AG08395 (cell line): ENCODE measurements at regions not wholly inside any gene's neighbourhood (a gene's known extent, or its start where the extent isn't known, plus 50 kb on each side); places are given as distances from the start of the nearest gene placed in this dataset.
A peak's percentile ranks its signal among the peaks of the same experiment; 100 is the strongest.
"Not testable (repeated sequence)": the region's sequence is repeated elsewhere in the genome, so short reads cannot be mapped to it uniquely, and the experiment has no call there.

Experiments
- DNase-seq: peaks from one replicate; pipeline ENCODE4 v3.0.0; 2012; ENCODE audit warnings: mixed read lengths, low spot score

DNA sequence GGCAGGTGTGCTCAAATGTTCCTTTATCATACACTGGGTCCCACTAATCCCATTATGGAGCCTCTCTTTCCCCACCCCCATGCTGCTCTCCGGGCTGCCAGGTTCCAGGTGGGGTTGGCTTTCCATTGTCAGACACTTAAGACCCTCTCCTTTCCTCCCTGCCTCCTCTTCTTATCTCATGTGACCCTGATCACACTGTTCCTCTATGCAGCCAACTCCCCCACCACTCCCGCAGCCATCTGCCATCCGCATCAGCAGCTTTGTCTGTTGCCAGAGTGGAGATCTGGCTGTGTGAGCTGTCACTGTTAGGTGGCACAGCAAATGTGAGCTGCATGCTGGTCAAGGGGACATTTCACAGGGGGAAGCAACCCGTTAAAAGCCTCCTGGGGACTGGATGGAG, 391.4 kb downstream of the TNS3 start:
- no peak for DNase-seq

DNA sequence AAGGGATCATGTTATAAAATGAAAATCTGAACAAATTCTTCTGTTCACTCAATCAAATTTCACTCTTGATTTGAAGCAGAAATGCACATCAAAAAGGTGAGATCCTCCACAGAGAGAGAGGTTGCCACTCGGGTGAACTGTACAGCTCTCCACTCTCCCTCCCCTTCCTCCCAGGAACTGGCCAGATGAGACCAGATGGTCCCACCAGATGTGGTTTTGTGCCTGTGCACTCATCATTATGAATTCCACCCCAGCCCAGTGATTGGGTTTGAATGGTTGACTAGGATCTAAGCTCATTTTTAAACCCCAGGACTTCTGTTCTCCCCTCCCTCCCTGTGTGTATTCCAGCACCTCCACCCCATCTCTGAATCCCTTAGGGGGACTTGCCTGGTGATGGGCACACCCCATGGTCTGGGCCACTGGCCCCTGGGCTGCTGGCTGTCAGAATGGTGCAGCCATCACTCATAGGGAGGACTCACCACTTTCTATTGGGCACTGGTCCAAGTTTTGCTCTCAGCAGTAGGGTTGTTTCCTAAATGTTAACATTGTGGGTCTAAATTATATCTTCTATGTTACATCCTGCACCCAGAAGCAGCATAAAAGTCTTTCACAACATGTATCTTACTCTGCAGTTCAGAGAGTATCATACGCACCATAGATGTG, 393.1 kb downstream of the TNS3 start:
- DNase-seq: no peak

DNA sequence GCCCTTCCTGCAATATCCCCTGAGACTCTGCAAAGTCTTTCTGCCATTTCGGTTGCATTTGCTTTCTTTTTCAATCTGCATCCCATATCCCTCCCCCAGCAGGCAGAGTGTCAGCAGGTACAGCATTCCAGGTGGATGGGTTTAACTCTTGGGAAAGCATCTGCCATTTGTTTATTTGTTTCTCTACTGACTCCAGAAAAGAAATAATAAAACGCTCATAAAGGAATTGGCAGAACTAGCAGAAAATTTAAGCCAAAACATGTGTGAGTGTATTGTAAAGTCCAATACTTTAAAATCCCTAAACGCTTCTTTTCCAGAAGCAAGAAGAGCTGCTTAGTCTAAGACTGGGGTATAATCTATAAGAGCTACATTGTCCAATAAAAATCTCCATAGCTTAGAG, 393.8 kb downstream of the TNS3 start:
- no peak for DNase-seq

DNA sequence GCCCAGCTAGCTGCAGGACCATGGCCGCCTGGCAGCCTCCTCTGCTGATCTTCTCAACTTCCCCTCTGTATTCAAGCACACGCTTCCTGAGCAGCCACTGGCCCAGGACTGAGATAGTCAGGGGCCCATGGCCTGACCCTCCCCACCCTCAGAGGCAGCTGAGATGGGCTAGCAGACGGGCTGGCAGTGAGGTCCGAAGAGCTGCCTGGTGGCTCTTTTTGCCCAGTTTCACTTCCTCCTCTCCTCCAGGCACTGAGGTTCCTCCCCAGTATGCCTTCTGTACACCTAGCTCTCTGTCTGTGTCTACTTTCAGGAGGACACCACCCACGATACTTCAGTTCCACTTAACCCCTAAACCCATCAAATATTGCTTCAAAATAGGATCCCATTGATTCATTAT, 395.6 kb downstream of the TNS3 start:
- no peak for DNase-seq

DNA sequence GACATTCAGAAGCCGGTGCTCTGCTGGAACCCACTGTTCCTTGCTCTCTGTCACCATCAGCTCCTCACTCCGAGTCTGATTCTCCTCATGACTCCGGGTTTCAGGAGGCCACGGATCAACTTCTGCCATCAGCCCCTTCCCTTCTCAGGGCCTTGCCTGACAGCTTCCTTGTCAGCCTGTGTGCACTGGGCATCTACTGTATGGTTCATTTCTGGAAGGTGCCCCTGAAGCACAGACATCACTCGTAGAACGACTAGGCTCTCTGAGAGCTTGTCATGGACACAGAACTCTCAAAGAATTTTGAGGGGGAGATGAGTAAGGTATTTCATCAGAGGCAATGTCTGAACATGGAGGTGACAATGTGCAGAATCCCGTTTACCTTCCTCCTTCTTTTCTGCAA, 396.1 kb downstream of the TNS3 start:
- no peak for DNase-seq

DNA sequence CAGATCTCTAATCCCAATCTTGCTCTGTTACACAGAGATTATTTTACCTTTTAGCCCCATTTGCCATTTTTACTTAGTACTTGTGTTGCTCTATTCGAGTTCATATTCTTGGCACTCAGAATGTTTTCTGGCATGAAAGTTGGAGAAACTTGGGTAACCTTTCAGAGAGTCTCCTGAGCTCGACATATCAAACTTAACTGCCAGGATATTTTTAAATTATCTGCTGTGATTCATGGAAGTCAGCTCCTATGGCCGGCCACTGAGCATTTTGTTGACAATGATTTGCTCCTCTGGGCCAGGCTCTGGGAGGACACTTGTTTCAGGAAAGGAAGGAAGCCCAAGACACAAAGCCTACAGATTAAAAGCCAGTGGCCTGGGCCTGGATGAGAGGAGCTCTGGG, 396.7 kb downstream of the TNS3 start:
- DNase-seq: no peak

DNA sequence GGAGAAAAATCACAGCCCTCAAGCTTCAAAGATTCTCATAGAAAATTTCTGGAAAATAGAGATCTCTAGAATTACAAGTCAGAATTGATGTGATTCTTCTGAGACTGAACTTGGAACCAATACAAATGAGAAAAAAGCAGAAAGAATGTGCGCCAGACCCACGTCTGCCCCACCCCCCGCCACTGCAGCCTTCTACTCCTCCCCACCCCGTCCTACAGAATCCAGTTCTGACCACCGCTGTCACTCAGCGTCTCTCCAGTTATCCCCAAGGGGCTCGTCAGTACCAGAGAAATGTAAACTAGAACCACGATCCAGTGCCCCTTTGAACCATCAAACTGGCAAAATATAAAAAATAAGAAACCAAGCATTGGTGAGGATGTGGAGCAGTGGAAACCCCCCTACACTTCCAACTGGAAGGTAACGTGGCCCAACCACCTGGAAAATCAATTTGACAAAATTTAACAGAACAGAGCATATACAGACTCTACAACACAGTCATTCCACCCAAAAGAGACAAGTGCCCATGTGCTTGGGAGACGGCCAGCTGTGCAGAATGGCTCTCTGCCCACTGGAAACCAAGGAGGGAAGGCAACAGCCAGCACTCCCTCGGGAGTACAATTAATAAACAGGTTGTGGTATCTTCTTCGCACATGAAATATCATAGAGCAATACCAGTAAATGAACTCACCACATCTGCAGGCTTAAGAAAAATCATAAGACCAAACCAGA, 397.9 kb downstream of the TNS3 start:
- no peak for DNase-seq

DNA sequence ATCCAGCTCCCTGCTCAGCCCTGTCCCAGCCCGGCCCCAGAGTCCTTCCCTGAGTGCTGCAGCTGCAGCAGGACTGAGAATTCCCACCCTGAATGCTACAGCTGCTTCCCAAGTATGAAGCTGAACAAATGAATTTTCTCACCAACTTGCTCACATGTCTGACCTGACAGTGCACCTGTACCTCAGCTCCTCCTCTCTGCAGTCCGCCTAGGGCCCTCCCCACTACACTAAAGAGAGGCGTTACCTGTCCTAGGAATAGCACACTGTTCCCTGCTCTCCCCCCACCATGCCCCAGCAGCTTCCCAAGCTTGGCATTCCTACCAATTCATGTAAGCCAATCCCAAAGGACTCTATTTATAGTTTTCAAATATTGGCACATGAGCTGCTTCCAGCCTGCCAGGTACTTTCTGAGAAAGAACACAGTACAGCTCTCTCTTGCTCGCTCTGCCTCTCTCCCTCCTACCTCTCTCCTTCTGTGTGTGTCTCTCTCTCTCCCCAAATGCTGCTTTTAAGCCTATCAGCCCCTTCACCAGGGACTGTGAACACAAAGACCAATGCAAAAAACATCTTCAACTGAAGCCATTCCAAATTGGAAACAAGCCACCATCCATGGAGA, 400.1 kb downstream of the TNS3 start:
- DNase-seq: no peak

DNA sequence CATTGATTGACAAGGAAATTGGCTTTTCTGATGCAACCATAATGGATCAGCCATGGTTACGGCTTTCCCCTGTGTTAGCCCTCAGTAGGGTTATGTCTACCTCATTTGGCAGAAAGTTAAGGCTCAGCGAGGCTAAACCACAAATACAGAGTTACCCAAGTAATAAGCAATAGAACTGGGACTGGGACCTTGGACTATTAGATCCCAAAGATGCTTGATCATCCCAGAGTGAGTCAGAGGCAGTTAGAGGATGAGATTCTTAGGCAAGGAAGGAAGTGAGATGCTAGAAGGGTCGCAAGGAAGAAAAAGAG, 401.4 kb downstream of the TNS3 start:
- no peak for DNase-seq

DNA sequence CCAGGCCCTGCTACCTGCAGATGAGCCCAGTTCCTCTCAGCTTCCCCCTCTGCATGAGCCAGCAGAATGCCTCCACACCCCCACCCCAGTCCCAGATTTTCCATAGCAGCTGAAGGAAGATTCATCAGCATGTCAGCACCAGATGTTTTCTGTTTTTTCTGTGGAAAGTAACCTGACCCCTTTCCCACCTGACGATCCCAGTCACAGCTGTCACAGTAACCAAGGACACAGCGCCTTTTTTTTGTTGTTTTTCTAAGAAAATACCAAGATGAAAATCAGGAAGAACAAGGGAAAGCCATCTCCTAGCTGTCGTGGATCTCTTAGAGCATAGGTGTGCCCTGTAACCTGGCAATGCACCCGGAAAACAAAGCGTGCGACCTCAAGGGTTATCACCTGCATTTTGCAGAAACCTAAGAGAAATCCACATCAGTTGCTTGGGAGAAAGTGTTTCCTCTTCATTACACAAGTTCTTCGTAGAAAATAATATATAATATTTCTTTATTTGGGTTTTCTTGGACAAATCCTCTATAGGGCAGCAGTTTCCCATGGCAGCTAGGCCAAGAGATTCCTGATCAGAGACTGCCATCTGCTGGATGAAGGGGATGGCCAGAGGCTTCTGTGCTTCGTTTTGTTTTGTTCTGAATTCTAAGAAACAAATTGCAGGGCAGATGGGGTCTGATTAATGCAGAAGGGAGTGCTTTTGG, 401.9 kb downstream of the TNS3 start:
- DNase-seq: peak; percentile 82

DNA sequence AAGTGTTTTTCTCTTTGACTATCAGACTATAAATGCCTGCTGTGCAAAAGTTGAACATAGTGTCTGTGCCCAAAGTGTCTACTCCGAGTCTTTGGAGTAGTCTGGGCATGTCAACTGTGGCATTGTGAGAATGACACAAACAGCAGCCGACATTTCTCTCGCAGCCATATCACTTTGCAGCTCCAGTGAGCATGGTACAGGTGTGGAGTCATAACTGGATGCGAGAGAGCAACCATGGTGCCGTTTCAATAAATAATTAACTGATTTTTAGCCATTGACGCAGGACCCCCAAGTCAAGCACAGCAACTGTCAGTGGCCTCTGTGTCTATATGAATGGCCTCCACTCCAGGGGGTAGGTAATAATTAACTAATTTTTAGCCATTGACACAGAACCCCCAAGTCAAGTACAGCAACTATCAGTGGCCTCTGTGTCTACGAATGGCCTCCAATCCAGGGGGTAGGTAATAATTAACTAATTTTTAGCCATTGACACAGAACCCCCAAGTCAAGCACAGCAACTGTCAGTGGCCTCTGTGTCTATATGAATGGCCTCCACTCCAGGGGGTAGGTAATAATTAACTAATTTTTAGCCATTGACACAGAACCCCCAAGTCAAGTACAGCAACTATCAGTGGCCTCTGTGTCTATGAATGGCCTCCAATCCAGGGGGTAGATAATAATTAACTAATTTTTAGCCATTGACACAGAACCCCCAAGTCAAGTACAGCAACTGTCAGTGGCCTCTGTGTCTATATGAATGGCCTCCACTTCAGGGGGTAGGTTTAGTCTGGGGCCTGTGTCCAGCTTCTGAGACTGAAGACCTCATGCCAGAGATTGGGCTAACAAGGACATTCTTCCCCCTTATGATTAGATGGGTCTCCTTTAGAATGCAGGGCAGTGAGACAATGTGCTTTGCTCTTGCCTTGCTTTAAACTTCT, 409.0 kb downstream of the TNS3 start:
- DNase-seq: not testable (repeated sequence)

DNA sequence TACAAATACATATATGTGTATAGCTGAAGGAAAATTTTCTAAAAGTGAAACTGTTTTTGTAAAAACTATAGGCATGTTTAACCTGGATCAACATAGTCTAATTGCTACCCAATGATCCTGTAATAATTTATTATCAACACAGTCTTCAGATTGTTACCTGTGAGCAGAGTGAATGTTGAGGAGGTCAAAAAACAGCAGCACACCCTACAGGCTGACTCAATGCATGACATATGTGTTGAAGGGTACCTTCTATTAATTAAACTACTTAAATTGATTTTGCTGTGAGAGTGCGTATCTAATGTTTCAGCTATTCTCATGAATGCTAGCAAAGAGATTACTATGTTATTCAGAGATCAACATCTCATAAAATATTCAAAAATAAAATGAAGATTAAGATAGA, 411.4 kb downstream of the TNS3 start:
- no peak for DNase-seq

DNA sequence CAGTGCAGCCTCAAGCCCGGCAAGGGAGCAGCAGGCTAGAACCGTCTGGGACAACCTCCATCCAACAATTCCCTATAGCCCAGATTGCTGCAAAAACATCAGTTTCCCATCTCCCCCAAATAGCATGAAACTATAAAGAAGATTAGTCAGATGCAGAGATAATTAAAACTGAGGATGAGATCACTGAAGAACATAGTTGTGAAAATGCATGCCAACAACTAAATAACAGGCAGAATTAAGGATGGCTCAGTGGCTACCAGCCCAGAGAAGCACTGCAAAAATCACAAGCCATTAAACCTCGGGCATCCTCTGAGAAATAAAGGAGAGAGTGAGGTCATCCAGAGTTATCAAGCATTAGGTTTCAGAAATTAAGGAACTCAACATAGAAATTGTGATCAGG, 427.1 kb downstream of the TNS3 start:
- DNase-seq: peak; percentile 40

DNA sequence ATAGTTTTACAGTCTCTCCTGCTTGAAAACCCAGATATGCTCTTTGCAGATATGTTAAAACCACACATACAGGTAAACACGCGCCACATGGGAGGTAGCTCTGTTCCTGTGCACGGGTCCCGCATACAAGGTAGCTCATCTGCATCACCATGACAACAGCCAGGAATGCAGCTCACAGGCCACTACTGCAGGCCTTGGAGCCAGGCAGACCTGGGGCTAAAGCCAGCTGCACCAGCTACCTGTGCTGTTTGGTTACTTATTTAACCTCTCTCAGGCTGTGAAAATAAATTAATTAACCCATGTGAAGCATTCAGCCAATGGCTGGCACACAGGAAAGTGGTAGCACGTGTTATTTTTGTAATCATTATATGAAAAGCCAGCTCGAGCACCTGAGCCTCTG, 428.3 kb downstream of the TNS3 start:
- no peak for DNase-seq

DNA sequence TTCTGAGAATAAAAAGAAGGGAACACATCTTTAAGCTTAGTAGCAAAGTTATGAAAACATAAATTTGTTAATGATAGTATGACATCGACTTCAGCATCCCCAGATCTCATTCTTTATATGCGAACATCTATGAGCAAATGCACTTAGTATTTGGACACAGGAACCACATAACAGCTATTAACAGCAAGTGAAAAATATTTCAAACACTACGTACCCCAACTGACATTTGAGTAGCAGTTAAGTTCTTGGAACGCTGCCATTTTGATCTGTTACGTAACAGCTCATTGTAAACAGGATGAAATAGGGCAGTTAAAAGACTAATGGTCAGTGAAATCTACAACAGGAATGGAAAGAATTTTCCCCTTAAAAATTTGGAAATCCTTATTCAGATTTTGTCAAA, 428.9 kb downstream of the TNS3 start:
- peak; percentile 53 for DNase-seq

DNA sequence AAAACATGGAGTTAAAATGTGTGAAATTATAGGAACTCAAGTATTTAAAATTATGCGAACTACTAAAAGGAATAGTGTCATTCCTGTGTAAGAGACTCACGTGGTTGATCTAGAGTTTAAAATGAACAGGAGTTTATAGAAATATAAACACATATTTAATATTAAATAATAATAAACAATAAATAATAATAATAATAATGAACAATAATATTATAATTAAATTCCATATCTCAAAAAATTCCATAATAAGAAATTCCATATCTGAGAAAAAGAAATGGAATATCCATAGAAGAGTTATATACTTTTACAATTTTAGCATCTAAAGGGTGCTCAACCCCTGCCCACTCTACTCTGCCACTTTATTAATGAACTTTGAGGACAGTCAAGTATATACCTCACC, 429.6 kb downstream of the TNS3 start:
- no peak for DNase-seq

DNA sequence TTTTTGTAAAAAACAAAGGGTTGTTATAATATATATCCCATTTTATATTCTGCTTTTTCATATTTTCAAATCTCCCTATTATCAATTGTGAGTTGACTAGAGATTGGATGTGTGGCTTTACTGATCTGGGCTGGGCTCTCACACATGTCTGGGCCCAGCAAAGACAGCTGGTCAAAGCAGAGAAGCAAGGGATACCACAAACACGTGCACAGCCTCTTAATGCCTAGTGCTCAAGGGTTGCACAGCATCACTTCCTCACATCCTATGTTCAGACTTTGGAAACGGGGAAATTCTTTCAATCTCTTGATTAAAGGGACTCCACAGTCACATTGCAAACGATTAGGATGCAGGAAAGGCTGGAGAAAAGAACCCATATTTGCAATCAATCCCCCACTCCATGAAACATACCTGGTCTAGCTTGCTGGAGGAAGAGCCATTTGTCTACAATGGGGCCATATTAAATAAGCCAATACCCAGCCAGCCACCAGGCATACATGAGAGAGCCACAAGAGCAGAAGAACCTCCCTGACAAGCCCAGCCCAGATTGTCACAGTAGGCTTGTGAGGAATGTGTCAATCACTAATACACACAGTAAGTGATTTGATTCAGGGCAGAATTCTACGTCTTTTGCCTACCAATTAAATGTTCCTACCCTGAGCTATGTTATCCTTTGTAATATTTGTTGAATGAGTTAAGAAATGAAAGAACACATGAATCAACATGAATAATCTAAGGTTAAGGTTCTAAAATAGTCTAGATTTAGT, 431.2 kb downstream of the TNS3 start:
- no peak for DNase-seq

DNA sequence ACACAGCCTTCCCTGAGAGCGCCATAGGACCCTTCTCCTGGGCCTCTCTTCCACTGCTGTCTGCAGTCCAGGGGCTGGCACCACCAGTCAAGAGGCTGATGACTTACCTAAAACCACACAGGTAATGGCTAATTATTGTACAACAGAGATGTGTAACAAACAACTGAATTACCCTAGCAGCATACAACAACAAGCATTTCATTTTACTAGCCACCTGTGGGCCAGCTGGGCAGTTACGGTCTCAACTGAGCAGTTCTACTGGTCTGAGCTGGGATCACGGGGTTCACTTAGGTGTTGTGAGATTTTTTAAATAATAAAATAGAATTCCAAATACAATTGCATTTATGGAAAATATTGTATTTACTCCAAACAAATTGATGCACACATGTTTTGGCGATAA, 431.9 kb downstream of the TNS3 start:
- no peak for DNase-seq

DNA sequence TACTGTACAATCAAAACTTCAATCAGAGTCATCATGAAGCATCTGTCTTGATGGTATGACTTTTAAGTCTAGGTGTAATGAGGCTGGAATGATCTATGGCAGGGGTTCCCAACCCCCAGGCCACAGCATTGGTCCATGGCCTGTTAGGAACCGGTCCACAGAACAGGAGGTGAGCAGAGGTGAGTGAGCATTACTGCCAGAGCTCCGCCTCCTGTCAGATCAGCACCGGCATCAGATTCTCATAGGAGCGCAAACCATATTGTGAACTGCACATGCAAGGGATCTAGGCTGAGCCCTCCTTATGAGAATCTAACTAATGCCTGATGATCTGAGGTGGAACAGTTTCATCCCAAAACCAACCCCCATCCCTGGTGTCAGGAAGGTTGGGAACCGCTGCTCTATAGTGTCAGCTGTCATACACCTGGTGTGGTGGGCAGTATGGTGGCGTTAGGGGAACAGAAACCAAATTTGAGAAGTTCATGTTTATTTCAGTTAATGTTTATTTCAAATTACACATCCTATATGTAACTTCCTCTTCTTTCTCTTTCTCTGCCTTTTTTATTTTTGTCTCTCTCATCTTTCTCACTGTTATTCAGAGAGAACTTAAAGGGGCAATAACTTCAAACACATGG, 432.6 kb downstream of the TNS3 start:
- DNase-seq: no peak

DNA sequence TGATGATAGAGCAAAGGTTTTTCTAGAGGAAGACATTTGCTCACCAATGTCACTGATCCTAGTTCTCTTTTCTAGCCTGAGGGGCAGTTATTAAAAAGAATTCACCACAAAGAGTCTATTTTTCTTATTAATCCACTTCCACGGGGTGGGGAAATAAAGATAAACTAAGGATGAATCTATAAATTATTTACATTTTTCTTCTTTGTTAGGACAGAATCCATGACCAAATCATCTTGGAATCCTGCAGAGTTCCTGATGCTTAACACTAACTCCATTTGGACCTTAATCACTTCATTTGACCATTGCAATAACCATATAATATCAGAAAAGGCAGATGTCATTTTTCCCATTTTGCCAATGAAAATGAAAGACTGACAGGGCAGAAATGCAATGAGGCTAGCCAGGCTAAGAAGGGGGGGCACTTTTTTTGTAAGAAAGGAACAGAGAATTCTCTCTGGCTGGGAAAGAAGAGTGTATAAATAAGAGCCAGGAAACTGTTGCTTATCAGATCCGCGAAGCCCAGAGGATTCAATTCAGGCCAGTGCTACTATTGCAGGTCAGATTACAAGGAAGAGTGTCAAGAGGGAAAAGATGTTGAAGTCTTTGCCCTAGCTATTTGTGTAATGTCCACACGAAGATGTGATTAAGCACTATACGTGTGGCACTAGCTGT, 433.2 kb downstream of the TNS3 start:
- no peak for DNase-seq
